Ovary (tissue), 3 donors: ENCODE measurements at regions not wholly inside any gene's neighbourhood (a gene's known extent, or its start where the extent isn't known, plus 50 kb on each side); places are given as distances from the start of the nearest gene placed in this dataset.

Experiments
- CTCF ChIP-seq, 3 donors: fragments of 450-650 bp in 2 of 3; fragments of 200-600 bp in 1 of 3; IDR thresholded peaks; one replicate each; pipeline versions ENCODE4 v1.5.1 to v1.8.0; 2016 to 2022; ENCODE audit warnings: antibody characterized with exemption in 3 of 3, mild to moderate bottlenecking in 1 of 3
- EP300 ChIP-seq: sonication (generic); formaldehyde crosslinking; IDR thresholded peaks from one replicate; pipeline ENCODE4 v1.6.1; 2017; ENCODE audit warnings: antibody characterized with exemption
- donor health status: DM: no; HTN: no; CAD: no.

DNA sequence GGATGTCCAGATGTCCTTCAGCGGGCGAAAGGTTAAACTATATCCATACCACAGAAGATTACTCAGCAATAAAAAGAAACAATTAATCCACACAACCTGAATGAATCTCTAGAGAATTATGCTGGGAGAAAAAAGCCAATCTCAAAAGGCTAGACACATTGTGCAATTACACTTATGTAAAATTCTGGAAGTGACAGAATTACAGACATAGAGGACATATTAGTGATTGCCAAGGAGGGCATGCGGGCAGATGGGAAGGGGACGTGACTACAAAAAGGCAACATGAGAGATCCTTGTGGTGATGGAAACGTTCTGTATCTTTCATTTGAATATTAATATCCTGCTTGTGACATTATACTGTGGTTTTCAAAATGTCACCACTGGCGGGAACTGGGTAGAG is 103.5 kb upstream of the BMAL1 start:
- TF ChIP-seq CTCF (IDR thresholded peaks at IDR 0.05) (no peak), EP300 (no peak)
